HepG2 (cell line): ENCODE measurements at regions not wholly inside any gene's neighbourhood (a gene's known extent, or its start where the extent isn't known, plus 50 kb on each side); places are given as distances from the start of the nearest gene placed in this dataset.

Source experiments
- ATAC-seq: fragments of 200-7000 bp; cut with Tn5 transposase; 3 replicates; pipeline ENCODE4 v1.9.1; 2020; ENCODE audit warnings: mild to moderate bottlenecking, moderate library complexity
- BruUV-seq: library from RNA; stranded (reverse); fragments of 400-500 nt; replicated peaks from 2 replicates; lab custom pipeline; 2021; lab: Mats Ljungman, UMichigan
- CTCF ChIA-PET: fragments of 300-600 bp; formaldehyde crosslinking; extraction: SDS; loops from one replicate; lab custom pipeline; 2021; ENCODE audit warnings: low total read pairs, inconsistent platforms, low intra/inter-chr PET ratio; lab: Yijun Ruan, JAX
- POLR2A ChIA-PET: fragments of 350-600 bp; sonication (Branson Sonifier 250); formaldehyde crosslinking; loops from one replicate; lab custom pipeline; 2020; ENCODE audit warnings: antibody characterized with exemption, inconsistent platforms; lab: Yijun Ruan, JAX
- DNase-seq: peaks from one replicate; pipeline ENCODE4 v3.0.0-alpha.2; 2015; ENCODE audit warnings: low spot score
- FAIRE-seq: peaks from 3 replicates; lab custom pipeline; 2011; peaks lifted over from hg19 to GRCh38; lab: Jason Lieb, UNC
- H2AFZ ChIP-seq: one replicate; pipeline ENCODE4 v1.6.1; 2011; ENCODE audit warnings: low read length, inconsistent platforms
- H3K27ac ChIP-seq: fragments of 300-600 bp; 3 replicates; pipeline ENCODE4 v1.8.0; 2011; ENCODE audit warnings: mixed run types, mild to moderate bottlenecking, mixed read lengths, low read length, inconsistent platforms; ENCODE audit not compliant: insufficient read depth; ENCODE audit errors: extremely low read length
- H3K27me3 ChIP-seq, 2 experiments: fragments of 200-600 bp in 1 of 2; 2 replicates in 1 of 2; 3 replicates in 1 of 2; pipeline versions ENCODE4 v1.6.0 to v1.8.0; 2011; ENCODE audit warnings: low read length in 2 of 2, mild to moderate bottlenecking in 2 of 2, moderate library complexity in 2 of 2, inconsistent platforms in 1 of 2; ENCODE audit not compliant: insufficient read depth in 2 of 2, control insufficient read depth in 1 of 2
- H3K36me3 ChIP-seq, 2 experiments: fragments of 200-600 bp in 1 of 2; replicated peaks in 1 of 2; 2 replicates in 1 of 2; 3 replicates in 1 of 2; pipeline versions ENCODE4 v1.5.1 to v1.8.0; 2011; ENCODE audit warnings: low read length in 2 of 2, inconsistent platforms in 1 of 2; ENCODE audit not compliant: insufficient read depth in 2 of 2, control insufficient read depth in 1 of 2
- H3K4me1 ChIP-seq: 2 replicates; pipeline ENCODE4 v1.5.1; 2012; ENCODE audit warnings: low read length, inconsistent platforms; ENCODE audit not compliant: insufficient read depth
- H3K4me2 ChIP-seq: 2 replicates; pipeline ENCODE4 v1.6.0; 2011; ENCODE audit warnings: low read depth, low read length, inconsistent platforms
- H3K4me3 ChIP-seq, 3 experiments: fragments of 200-600 bp in 1 of 3; sonication (generic), shearing (Covaris generic) in 1 of 3; replicated peaks in 1 of 3; 2 replicates each; pipeline ENCODE4 v1.5.1; 2011 to 2016; ENCODE audit warnings: low read length in 3 of 3, inconsistent platforms in 2 of 3, low read depth in 2 of 3, mild to moderate bottlenecking in 2 of 3, control low read depth in 1 of 3, mixed read lengths in 1 of 3; ENCODE audit not compliant: insufficient read depth in 1 of 3
- H3K79me2 ChIP-seq: one replicate; pipeline ENCODE4 v1.6.1; 2011; ENCODE audit warnings: low read length, inconsistent platforms; ENCODE audit not compliant: insufficient read depth
- H3K9ac ChIP-seq: 2 replicates; pipeline ENCODE4 v1.6.0; 2011; ENCODE audit warnings: mild to moderate bottlenecking, low read depth, low read length, inconsistent platforms; ENCODE audit not compliant: insufficient read depth
- H3K9me3 ChIP-seq: 2 replicates; pipeline ENCODE4 v1.5.1; 2012; ENCODE audit warnings: mild to moderate bottlenecking, low read length
- H4K20me1 ChIP-seq: 2 replicates; pipeline ENCODE4 v1.6.0; 2011; ENCODE audit warnings: inconsistent platforms, mild to moderate bottlenecking, low read length, moderate library complexity; ENCODE audit not compliant: insufficient read depth
- PATZ1 ChIP-seq: sonication (generic); formaldehyde crosslinking; IDR thresholded peaks from 2 replicates; pipeline ENCODE4 v1.4.0; 2020; ENCODE audit warnings: missing genetic modification reagents
- TEAD3 ChIP-seq: optimal IDR thresholded peaks from 2 replicates; pipeline ENCODE3; 2016; ENCODE audit warnings: borderline replicate concordance
- ZNF407 ChIP-seq: sonication (generic); formaldehyde crosslinking; IDR thresholded peaks from one replicate; pipeline ENCODE4 v1.5.1; 2020; ENCODE audit warnings: mild to moderate bottlenecking, missing genetic modification reagents; ENCODE audit errors: not compliant biosample characterization
- ZNF414 ChIP-seq: sonication (generic); formaldehyde crosslinking; IDR thresholded peaks from 2 replicates; pipeline ENCODE4 v1.5.0; 2020; ENCODE audit warnings: missing genetic modification reagents
- WGBS: methylation state at CpG from one replicate; pipeline ENCODE4 v1.1.6; 2017; ENCODE audit warnings: low lambda C conversion rate; 5-methylcytosine and 5-hydroxymethylcytosine counted together
- in situ Hi-C: cut with HindIII; loops from 2 replicates; pipeline ENCODE4 v1.10.0; 2017; ENCODE audit warnings: low pct_unique_long_range_greater_than_20kb; ENCODE audit not compliant: extremely low pct_ligation_motif_present
- intact Hi-C: fragments of 100-400 bp; cut with micrococcal nuclease; formaldehyde crosslinking; loops from one replicate; pipeline ENCODE4 v1.10.0; 2022; ENCODE audit not compliant: unreplicated experiment

- 88% methylated on average over 1 of the region's 1 CpG for WGBS
- CTCF ChIA-PET, result no interaction called here
- no peak for FAIRE-seq
Measured at GRCh38 chr3:194045289-194045688, 90.7 kb upstream of the HES1 start.

More at GRCh38 chr3:194045289-194045688, 90.7 kb upstream of the HES1 start:
- H3K36me3 ChIP-seq, result no peaks in the 10 kb centered on the region
- no TSS peak for BruUV-seq
- peaks cover 31% of the 10 kb centered on the region for H3K4me1 ChIP-seq
- no peak overlapping the region for H2AFZ ChIP-seq
- intact Hi-C loops (no loop called here), in situ Hi-C loops (no loop called here)
- H3K4me2 ChIP-seq, result no peak overlapping the region
- H3K9ac ChIP-seq, result no peak overlapping the region
- H3K9me3 ChIP-seq, result no peaks in the 10 kb centered on the region
- TF ChIP-seq ZNF407 (CRISPR knock-in tag) (no peak), ZNF414 (CRISPR knock-in tag) (no peak), PATZ1 (no peak), TEAD3 (no peak)
- H3K4me3 ChIP-seq, result no peak overlapping the region
- POLR2A ChIA-PET, result no interaction called here
- no peak for DNase-seq
- peaks cover 0 to 7% of the 10 kb centered on the region in 2 experiments; a peak in 1 of 5 replicates for H3K27me3 ChIP-seq
- no peaks in the 10 kb centered on the region; the same call in 1 of the 2 replicates for H4K20me1 ChIP-seq
- no peak for ATAC-seq
- no peak overlapping the region for H3K27ac ChIP-seq
- H3K79me2 ChIP-seq, result no peaks in the 10 kb centered on the region
